ENCODE measurements at regions not wholly inside any gene's neighbourhood (a gene's known extent, or its start where the extent isn't known, plus 50 kb on each side); places are given as distances from the start of the nearest gene placed in this dataset.

GRCh38 chr16:72551649-72552048 lies 379.7 kb upstream of the PMFBP1 start:
- no peak for TF ChIP-seq EZH2phosphoT487 (IDR thresholded peaks at IDR 0.05; ENCODE audit: borderline replicate concordance, low read length)
- TF ChIP-seq CTCF (IDR thresholded peaks at IDR 0.05; ENCODE audit: low read depth, low read length, poor library complexity, severe bottlenecking): no peak

All from DOHH2 (cell line).